ENCODE measurements at regions not wholly inside any gene's neighbourhood (a gene's known extent, or its start where the extent isn't known, plus 50 kb on each side); places are given as distances from the start of the nearest gene placed in this dataset.

- TF ChIP-seq, protein P1, sequence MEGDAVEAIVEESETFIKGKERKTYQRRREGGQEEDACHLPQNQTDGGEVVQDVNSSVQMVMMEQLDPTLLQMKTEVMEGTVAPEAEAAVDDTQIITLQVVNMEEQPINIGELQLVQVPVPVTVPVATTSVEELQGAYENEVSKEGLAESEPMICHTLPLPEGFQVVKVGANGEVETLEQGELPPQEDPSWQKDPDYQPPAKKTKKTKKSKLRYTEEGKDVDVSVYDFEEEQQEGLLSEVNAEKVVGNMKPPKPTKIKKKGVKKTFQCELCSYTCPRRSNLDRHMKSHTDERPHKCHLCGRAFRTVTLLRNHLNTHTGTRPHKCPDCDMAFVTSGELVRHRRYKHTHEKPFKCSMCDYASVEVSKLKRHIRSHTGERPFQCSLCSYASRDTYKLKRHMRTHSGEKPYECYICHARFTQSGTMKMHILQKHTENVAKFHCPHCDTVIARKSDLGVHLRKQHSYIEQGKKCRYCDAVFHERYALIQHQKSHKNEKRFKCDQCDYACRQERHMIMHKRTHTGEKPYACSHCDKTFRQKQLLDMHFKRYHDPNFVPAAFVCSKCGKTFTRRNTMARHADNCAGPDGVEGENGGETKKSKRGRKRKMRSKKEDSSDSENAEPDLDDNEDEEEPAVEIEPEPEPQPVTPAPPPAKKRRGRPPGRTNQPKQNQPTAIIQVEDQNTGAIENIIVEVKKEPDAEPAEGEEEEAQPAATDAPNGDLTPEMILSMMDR (IDR thresholded peaks at IDR 0.05; ENCODE audit: low read depth, low read length), result no peak
- no peak for TF ChIP-seq MYC (IDR thresholded peaks at IDR 0.05; ENCODE audit: low read depth, low read length)
Measured at GRCh38 chr10:94133239-94133638, 139.5 kb downstream of the PLCE1 start.

All from NB4 (cell line).